ENCODE measurements at regions not wholly inside any gene's neighbourhood (a gene's known extent, or its start where the extent isn't known, plus 50 kb on each side); places are given as distances from the start of the nearest gene placed in this dataset.

GRCh38 chr18:30623401-30624065, 419.0 kb downstream of the DSC3 start:
- no peaks in the 10 kb centered on the region for H3K4me1 ChIP-seq
- ChIA-PET POLR2A (no interaction called here), CTCF (no interaction called here)
- TF ChIP-seq EP300 (IDR thresholded peaks at IDR 0.05): no peak
- TF ChIP-seq PHF8 (IDR thresholded peaks at IDR 0.05; ENCODE audit: borderline replicate concordance, low read depth): no peak
- TF ChIP-seq GATA3 (IDR thresholded peaks at IDR 0.05; ENCODE audit: borderline replicate concordance): no peak
- no peaks in the 10 kb centered on the region for H3K9me3 ChIP-seq
- no peak overlapping the region for H3K27ac ChIP-seq
- H3K4me3 ChIP-seq: no peak overlapping the region
- DNase-seq (ENCODE audit: low read depth in 1 of 2, low spot score in 1 of 2) (no peak), FAIRE-seq (no peak), ATAC-seq (no peak)
- no peak overlapping the region for H3K4me2 ChIP-seq
- 16% methylated on average over 5 of the region's 5 CpGs for WGBS (ENCODE audit: missing lambda C conversion rate)

GRCh38 chr18:30622635-30623034, 419.9 kb downstream of the DSC3 start:
- ATAC-seq: no peak
- CTCF ChIA-PET: no interaction called here
- no peak for DNase-seq (ENCODE audit: low read depth in 1 of 2, low spot score in 1 of 2)
- no peak overlapping the region for H3K4me3 ChIP-seq
- no peak for TF ChIP-seq NFE2L2 (conservative IDR thresholded peaks at IDR 0.05; ENCODE audit: low read length)
- H3K27ac ChIP-seq: no peak overlapping the region
- FAIRE-seq: no peak
- POLR2A ChIA-PET: no interaction called here
- 20% methylated on average over 6 of the region's 6 CpGs for WGBS (ENCODE audit: missing lambda C conversion rate)
- H3K4me2 ChIP-seq: no peak overlapping the region
- H3K4me1 ChIP-seq: no peaks in the 10 kb centered on the region
- H3K9me3 ChIP-seq: no peaks in the 10 kb centered on the region

GRCh38 chr18:30622104-30622503, 420.4 kb downstream of the DSC3 start:
- no peaks in the 10 kb centered on the region for H3K9me3 ChIP-seq
- TF ChIP-seq USF2 (IDR thresholded peaks at IDR 0.05) (no peak), ZNF302 (CRISPR knock-in tag; IDR thresholded peaks at IDR 0.05) (no peak), PBX3 (IDR thresholded peaks at IDR 0.05) (no peak), SMC3 (IDR thresholded peaks at IDR 0.05) (no peak), RARB (CRISPR knock-in tag; IDR thresholded peaks at IDR 0.05) (no peak), NR3C1 (IDR thresholded peaks at IDR 0.05) (no peak), MAZ (IDR thresholded peaks at IDR 0.05; ENCODE audit: borderline replicate concordance, low read depth, low read length) (no peak), HES2 (IDR thresholded peaks at IDR 0.05) (no peak), CBX8 (IDR thresholded peaks at IDR 0.05) (no peak), MAX (IDR thresholded peaks at IDR 0.05) (no peak), FOSB (CRISPR knock-in tag; IDR thresholded peaks at IDR 0.05) (no peak), CHD2 (IDR thresholded peaks at IDR 0.05; ENCODE audit: low read length, partially characterized antibody) (no peak), KDM1A (IDR thresholded peaks at IDR 0.05; ENCODE audit: low read depth) (no peak), FOXS1 (CRISPR knock-in tag; IDR thresholded peaks at IDR 0.05) (no peak), JUNB (IDR thresholded peaks at IDR 0.05) (no peak), ATOH8 (CRISPR knock-in tag; IDR thresholded peaks at IDR 0.05; ENCODE audit: low read depth) (no peak), ZC3H11A (IDR thresholded peaks at IDR 0.05) (no peak), HDAC2 (IDR thresholded peaks at IDR 0.05) (no peak), TFCP2L1 (CRISPR knock-in tag; IDR thresholded peaks at IDR 0.05) (no peak), CTCF (IDR thresholded peaks at IDR 0.05) (no peak)
- 33% methylated on average over 3 of the region's 3 CpGs for WGBS (ENCODE audit: missing lambda C conversion rate)
- no peak for FAIRE-seq
- CTCF ChIA-PET: no interaction called here
- H3K4me3 ChIP-seq: no peak overlapping the region
- DNase-seq (ENCODE audit: low read depth in 1 of 2, low spot score in 1 of 2): no peak
- no peak overlapping the region for H3K27ac ChIP-seq
- ATAC-seq: no peak
- POLR2A ChIA-PET: no interaction called here
- H3K4me1 ChIP-seq: no peaks in the 10 kb centered on the region
- H3K4me2 ChIP-seq: no peak overlapping the region
